Stimulated activated CD8-positive, alpha-beta memory T cell treated with anti-CD3 and anti-CD28 coated beads, Interleukin-7, amount 100 ng/mL, for 1 hour (primary cell): ENCODE measurements at regions not wholly inside any gene's neighbourhood (a gene's known extent, or its start where the extent isn't known, plus 50 kb on each side); places are given as distances from the start of the nearest gene placed in this dataset.
"Not testable (repeated sequence)": the region's sequence is repeated elsewhere in the genome, so short reads cannot be mapped to it uniquely, and the experiment has no call there.

Experiments used
- DNase-seq, 2 donors: peaks; one replicate each; pipeline ENCODE4 v3.0.0-alpha.2; 2020; ENCODE audit warnings: low read depth in 2 of 2

DNA sequence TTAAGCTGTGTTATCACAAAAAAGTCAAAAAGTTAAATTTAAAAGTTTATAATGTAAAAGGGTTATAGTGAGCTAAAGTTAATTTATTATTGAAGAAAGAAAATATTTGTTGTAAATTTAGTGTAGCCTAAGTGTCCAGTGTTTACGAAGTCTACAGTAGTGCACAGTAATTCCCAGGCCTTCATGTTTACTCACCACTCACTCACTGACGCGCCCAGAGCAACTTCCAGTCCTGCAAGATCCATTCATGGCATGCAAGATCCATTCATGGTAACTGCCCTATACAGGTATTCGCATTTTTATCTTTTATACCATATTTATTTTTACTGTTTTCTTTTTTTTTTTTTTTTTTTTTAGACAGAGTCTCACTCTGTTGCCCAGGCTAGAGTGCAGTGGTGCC is 69.5 kb downstream of the TPRA1 start:
- DNase-seq: no peak

DNA sequence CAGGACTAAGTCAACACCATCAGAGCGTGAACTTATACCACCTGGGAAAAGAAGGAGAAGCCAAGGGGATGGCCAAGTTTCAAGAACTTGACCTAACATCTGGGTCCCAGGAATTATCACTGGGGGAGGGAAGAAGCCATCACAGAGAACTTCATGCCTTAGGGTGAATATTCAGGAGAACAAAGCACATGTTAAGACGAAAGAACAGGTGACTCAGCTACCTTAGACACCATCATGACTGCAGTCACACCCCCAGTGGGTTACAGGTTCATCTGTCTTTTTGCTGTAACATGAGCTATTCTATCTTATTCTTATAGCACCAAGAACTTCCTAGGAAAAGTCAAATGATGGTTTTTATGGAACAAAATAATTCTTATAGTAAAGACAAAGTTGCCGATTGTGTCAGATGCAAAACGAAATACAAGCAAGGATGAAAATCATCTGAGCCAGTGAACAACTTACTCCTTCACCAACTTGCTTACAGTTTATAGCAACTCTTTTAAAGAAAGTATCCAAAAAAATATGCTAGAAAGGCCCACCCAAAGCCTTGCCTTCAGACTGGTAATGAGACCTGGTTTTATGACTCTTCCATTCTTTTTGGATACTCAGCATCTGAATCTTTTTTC is 72.0 kb downstream of the TPRA1 start:
- no peak for DNase-seq

DNA sequence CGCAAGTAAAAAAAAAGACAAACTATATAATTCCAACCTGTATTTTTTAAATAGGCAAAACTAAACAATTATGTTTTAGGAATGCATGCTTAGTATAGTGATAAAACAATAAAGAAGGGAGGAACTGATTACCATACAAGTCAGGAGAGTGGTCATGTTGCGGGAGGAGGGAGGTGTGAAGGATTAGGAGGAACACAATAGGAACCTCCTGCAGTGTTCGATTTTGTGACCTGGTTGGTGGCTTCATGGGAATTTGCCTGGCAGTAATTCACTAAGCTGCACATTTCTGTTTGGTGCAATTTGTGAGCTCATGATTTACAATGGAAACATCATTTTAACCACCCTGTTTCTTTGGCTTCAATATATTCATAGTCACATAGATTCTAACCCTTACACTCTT is 78.3 kb downstream of the TPRA1 start:
- DNase-seq: no peak

DNA sequence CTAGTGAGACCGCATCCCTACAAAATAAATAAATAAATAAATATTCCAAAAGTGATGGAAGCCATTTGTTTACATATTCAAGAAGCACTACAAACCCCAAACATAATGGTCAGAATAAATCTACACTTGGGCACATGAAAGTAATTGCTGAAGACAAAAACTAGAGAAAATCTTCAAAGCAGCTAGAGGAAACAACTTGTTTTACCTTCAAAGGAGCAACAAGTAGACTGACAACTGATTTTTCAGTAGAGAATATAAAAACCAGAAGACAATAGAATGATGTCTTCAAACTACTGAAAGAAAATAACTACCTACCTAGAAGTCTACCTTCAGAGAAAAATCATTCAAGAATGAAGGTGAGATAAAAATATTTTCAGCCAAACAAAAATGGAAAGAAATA is 89.4 kb downstream of the TPRA1 start:
- DNase-seq: no peak

DNA sequence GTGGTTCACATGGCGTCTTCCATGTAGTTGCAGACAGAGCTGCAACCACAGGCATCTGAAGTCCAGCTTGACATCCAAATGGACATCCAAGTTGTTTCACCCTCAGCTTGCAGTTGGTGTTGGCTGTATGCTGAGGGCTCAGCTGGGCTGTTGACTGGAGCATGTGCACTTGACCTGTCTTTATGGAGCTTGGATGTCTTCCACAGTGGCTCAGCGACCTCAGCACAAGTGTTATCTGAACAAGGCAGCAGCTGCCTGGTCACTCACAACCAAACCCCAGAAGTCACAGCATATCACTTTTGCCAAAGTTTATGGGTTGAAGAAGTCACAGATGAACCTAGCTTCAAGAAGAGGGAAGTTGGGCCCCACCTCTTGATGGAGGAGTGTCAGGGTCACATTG is 92.9 kb downstream of the TPRA1 start:
- no peak for DNase-seq

DNA sequence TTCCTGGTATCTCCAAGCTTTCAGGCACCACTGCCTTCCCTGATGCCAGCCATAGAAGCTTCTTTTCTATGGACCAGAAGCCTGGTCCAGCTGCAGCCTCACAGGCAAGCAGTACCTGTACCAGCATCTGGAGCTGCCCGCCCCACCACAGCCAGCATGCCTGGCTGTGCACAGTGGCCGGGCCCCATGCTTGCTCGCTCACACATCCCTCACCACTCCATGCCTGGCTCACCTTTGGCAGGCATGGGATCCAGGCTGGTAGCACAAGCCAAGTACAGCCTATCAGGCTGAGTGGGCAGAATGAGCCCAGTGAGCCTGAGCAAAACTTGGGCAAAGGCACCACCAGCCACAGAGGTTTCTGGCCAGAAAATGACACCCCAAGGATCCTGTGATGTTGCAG is 93.4 kb downstream of the TPRA1 start:
- no peak for DNase-seq

DNA sequence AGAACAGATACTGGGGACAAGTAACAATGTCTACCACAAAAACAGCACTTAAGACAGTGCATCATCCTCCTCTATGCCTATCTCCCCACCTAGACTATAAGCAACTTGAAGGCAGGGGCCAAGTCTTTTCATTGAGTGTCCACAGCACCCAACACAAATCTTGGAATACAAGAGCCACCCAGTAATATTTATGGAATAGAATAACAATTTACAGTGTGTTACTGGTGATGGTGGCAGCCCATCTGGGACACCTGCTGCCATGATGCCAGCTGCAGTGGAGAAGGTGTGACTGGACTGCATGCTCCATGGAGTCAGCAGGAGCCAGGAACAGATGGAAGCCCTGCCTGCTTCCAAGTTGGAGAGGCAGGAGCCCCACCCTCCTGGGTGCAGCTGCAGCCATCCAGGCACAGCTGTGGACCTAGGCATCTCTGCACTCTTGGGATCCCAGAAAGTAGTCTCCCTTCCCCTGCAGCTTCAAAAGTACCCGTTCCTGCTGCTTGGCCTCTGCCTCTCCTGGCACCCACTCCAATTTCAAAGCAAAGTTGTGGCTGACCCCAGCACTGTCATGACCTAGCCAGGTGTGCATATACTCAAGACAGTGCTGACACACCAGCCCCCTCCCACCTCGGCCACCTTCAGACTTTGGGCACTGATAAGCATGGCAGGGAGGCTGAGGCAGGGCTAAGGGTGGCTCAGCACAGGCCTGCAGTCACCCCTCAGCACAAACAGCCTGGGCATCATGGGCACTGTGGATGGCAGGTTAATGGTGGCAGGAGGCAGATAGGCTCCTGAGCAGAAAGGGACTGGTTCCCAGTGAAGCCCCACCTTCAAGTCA is 94.5 kb downstream of the TPRA1 start:
- DNase-seq: no peak

DNA sequence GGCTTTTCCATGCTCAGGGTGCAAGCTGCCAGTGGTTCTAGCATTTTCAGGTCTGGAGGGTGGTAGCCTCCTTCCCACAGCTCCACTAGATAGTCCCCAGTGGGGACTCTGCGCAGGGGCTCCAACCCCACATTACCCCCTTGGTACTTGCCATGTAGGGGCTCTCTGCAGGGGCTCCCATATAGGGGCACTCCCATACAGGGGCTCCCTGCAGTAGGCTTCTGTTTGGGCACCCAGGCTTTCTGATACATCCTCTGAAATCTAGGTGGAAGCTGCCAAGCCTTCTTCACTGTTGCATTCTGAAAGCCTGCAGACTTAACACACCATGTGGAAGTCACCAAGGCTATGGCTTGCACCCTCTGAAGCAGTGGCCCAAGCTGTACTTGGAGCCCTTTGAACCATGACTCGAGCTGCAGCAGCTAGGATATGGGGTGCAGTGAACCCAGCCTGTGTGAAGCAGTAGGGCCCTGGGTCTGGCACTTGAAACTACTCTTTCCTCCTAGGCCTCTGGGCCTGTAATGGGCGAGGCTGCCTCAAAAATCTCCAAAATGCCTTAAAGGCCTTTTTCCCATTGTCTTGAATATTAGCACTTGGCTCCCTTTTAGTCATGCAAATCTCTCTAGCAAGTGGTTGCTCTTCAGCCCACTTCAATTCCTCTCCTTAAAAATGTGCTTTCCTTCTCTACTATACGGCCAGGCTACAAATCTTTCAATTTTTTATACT is 96.4 kb downstream of the TPRA1 start:
- DNase-seq: no peak

DNA sequence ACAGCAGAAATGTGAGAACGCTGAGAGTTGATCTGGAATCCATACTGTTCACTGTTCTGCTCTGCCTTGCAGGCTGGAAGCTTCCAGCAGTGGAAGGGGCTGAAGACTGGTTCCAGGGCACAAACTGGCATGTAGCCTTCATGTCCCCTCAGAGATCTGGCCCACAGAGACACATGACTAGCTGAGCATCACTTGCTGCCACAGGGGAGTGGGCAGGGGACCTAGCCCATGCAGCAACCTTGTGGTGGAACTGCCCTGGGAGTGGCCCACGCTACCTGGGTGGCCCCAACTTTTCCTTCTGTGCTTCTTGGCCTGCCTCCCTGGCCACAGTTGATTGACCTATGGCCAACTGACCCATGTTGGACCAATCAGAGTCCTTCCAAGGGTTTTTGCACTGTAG is 98.1 kb downstream of the TPRA1 start:
- DNase-seq: no peak

DNA sequence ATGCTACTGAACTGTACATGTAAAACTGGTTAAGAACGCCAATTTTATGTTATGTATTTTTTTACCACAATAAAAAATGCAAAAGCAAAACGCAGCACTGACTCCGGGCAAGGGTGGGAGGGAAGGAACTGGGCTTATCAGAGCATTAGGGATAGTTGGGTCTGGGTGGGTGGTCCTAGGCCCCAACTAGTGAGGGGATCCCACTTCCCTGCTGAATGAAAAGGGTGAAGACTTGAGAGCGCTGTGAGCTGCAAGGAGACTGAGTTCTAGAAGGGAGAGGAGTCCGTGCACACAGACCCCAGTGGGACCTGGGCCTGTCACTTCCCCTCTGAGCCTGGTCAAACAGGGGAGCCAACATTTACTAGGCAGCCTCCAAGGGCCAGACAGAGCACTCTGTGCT is 98.6 kb downstream of the TPRA1 start:
- DNase-seq: no peak

DNA sequence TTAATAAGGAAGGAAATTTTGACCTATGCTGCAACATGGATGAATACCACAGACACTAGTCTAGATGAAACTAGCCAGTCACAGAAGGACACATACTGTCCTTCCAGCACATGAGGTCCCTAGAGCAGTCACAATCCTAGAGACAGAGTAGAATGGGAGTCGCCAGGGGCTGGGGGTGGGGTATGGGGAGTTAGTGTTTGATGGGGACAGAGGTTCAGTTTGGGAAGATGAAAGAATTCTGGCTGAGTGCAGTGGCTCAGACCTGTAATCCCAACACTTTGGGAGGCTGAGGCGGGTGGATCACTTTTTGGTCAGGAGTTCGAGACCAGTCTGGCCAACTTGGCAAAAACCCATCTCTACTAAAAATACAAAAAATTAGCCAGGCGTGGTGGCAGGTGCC is 99.2 kb downstream of the TPRA1 start:
- DNase-seq: no peak

DNA sequence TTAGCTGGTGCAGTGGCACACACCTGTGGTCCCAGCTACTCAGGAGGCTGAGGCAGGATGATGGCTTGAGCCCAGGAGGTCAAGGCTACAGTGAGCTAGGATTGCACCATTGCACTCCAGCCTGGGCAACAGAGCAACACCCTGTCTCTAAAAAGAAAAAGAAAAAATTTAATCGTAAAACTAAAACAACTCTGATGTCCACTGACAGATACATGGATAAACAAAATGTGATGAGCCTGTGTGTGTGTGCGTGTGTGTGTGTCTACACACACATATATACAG is 99.6 kb downstream of the TPRA1 start:
- DNase-seq: not testable (repeated sequence)

DNA sequence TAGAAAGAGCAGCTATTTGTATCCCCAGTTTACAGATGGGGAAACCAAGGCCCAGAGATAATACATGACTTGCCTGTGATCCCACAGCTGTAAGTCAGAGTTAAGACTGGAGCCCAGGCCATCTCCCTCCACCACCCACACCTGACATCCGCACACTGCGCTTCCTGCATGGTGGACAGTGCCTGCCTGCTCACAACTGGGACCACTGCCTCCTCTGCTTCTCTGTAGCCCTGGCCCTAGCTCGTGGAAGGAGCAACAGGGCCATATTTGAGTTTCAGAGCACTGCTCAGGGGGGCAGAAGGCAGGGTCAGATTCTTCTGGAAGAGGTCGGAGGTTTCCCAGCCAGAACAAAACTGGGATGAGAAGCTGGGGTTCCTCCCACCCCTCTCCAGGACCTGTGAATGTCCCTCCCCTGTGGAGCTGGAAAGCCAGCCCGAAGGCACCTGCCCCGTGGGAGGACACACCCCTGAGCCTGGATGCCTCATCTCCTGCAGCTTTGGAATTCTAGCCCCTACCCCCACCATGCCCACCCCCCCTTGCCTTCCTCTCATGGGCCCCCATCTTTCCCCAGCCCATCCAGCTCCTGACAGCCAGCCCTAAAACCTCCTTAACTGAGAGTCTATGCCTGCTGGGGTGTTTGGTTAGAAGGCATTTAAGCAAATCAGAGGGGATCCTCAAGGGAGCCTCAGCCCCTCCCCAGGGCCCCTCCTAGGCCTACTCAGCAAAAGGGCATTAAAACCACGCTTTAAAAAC is 100.1 kb downstream of the TPRA1 start:
- DNase-seq: no peak

DNA sequence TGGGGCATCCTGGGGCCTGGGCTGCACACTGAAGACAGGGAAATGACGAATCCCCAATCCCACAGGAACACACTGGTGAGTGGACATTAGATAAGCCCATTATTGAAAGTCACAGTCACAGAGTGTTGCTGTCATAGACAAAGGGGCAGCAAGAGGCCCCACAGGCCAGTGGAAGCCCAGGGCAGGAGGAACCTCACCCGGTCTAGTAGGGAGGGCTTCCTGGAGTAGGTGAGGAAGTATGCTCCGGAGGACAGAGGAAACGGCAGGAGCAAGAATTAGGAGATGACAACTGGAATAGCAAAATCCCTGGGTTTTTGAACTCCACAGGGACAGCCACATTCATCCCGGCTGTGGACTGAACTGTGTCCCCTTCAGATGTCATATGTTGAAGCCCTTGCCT is 101.2 kb downstream of the TPRA1 start:
- DNase-seq: no peak

DNA sequence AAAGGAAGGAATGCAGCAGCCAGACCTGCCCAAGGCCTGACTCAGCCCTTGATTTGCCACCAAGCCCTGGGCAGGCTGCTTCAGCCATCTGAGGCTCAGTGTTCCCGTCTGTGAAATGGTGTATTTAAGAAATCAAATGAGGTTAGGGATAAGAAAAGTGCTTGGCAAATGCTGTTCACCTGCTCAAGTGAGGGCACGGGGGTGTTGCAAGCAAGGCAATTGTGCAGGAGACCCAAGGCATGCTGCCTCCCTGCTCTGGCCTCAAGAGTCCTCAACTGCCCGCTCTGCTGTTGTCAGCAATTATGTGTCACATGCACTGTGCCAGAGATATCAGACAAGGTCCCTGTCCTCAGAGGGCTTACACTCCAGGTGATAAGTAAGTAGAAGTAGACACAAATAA is 101.8 kb downstream of the TPRA1 start:
- no peak for DNase-seq

DNA sequence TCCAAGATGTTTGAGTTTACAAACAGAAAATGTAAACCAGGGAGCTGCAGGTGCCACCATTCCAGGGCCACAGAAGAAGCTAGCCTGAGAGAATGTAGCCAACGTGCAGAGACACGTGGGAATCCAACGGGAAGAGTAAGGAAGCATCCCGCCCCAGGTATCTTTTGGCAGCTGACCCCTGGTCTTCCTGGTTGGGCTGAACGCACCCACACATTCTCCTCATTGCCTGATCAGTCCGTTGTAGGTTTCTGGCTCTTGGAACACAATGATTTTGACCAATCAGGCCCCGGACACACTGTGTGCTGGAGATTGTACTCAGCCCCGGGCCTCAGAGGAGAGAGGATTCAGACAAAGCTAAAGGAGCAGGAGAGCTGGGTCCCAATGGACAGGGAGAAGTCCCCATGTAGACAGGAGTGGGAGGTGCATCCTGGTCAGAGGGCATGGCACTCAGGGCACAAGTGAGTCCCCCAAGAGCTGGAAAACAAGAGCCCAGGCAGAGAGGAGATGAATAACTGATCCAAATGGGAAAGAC is 102.3 kb downstream of the TPRA1 start:
- DNase-seq: no peak

DNA sequence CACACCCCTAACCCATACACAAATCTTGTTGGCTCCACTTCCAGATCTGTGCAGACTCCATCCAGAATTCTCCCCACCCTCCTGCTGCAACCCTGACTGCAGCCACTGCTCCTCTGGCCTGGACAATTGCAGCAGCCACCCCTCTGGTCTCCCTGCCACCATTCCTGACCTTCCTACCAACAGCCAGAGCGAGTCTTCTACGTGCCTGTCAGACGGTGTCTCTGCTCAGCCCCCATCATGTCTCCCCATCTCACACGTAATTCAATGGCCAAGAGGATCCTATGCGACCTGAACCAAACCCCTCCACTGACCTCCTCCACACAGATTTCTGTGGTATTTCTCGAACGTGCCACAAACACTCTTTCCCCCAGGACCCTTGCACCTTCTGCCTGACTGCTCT is 103.3 kb downstream of the TPRA1 start:
- no peak for DNase-seq

DNA sequence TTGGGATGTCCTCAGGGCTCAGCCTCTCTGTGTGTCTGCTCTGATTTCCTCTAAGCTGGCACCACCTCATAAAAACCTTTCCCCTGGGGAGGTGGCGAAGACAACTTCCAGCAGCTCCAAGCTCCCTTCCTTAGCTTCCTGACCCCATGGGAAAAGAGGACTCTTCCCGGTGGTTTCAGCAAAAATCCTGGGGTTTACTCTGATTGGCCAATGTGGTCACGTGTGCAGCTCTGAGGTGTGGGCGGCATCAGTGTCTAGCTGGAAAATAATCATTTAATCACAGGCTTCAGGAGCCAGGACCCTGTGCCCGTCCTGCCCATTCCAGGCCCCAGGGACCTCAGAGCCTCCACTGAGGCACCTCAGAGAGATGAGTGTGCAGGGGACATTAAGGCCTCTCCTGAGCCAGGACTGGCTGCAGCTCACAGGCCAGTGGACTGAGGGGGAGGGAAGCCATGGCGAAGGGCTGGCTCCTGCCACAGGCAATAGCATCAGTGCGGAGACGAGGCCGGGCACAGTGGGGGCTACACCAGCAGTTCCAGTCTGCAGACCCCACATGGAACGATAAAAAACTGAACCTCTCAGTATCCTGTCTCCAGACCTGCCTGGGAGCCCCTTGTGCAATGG is 104.1 kb downstream of the TPRA1 start:
- DNase-seq: no peak

DNA sequence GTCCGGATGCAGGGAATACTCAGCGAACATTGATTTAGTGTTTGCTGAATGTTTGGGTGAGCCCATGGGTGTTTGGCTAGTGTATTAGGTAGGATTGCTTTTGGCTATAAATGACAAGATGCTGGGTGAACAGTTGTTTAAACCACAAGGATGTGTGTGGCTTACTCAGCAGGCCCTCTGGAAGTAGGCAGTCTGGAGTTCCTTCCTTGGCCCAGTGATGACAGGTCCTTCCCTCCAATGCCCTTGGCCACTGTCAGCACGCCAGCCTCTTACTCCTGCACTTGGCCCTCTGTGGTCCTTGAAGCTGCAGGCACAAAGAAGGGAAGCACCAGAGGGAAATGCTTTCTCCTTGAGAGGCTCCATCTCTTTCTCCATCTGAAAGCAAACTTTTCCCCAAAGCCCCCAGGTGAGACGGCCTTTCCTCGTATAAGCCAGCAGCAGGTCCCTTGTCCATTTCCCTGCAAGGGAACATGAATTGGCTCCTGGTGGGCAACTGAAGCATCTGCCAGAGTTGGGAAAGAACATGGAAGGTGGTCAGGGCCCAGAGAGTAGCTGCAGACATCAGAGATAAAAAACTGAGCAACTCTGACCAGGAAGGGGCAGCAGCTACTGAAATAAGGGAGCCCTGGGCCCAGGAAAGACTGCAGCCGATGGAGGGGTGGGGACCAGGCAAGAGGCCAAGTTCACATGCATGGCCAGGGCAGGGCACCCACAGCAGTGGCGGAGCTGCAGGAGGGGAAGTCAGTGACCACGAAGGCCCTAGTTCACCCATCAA is 105.0 kb downstream of the TPRA1 start:
- DNase-seq: no peak

DNA sequence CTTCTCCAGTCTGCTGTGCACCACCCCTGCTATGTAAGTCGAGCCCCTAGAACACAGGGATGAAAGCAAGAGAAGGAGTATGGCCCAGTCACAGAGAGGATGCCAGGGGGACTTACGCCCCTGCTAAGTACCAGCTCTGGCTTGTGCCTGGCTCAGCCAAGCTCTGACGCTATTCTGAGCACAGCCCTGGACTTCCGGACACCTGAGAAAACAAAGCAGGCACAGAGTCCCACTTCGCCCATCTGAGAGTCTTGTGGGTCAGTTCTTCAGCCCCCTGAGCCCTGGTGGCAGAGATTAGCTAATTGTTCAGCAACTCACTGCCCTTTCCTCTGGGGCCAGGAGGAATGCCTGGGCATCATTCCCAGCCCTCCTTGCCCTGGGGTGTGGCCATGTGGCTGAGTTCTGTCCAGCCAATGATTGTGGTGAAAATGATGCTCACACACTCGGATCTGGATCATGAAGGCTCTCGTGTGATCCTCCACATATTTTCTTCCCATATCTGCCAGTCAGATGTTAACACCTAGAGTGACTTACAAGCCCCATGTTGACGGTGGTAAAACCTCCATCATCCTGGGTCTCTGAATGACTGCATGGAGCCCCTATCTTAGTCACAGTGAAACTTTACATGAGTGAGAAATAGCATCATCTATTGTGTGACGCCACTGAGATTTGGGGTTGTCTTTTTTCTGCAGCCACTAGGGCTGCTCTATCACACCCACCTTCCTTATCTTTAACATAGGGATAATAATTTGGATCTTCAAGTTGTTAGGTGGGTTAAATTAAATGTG is 105.7 kb downstream of the TPRA1 start:
- no peak for DNase-seq
